Endothelial cell of umbilical vein (primary cell): ENCODE measurements at regions not wholly inside any gene's neighbourhood (a gene's known extent, or its start where the extent isn't known, plus 50 kb on each side); places are given as distances from the start of the nearest gene placed in this dataset.

Experiments
- BruUV-seq: library from RNA; stranded (reverse); fragments of 400-500 nt; replicated peaks from 2 replicates; lab custom pipeline; 2021; lab: Mats Ljungman, UMichigan
- CTCF ChIA-PET: fragments of 300-600, 350-600 bp; sonication (Branson Sonifier 250); formaldehyde crosslinking; loops from one replicate; lab custom pipeline; 2021; ENCODE audit warnings: antibody characterized with exemption, inconsistent platforms; lab: Charles Lee
- POLR2A ChIA-PET: fragments of 300-600, 350-600 bp; sonication (Branson Sonifier 250); formaldehyde crosslinking; loops from one replicate; lab custom pipeline; 2021; ENCODE audit warnings: antibody characterized with exemption, inconsistent platforms; lab: Charles Lee
- DNase-seq: peaks from one replicate; pipeline ENCODE4 v3.0.0-alpha.2; 2011; ENCODE audit warnings: low read depth, low spot score
- FAIRE-seq: peaks from 2 replicates; lab custom pipeline; 2011; peaks lifted over from hg19 to GRCh38; lab: Jason Lieb, UNC
- H2AFZ ChIP-seq: 2 replicates; pipeline ENCODE4 v1.6.0; 2012; ENCODE audit warnings: low read depth, low read length, control low read depth, inconsistent platforms
- H3K27ac ChIP-seq: 2 replicates; pipeline ENCODE4 v1.5.1; 2011; ENCODE audit warnings: low read depth, mild to moderate bottlenecking, control low read depth, low read length, moderate library complexity; ENCODE audit not compliant: insufficient read depth
- H3K27me3 ChIP-seq, 2 experiments: 2 replicates each; pipeline versions ENCODE4 v1.6.0 to v1.6.1; 2011; ENCODE audit warnings: low read length in 2 of 2, mixed read lengths in 1 of 2; ENCODE audit not compliant: control insufficient read depth in 2 of 2, insufficient read depth in 2 of 2
- H3K36me3 ChIP-seq, 2 experiments: 2 replicates in 1 of 2; 3 replicates in 1 of 2; pipeline ENCODE4 v1.5.1; 2011; ENCODE audit warnings: low read length in 2 of 2, mild to moderate bottlenecking in 1 of 2, moderate library complexity in 1 of 2; ENCODE audit not compliant: control insufficient read depth in 2 of 2, insufficient read depth in 2 of 2; ENCODE audit errors: extremely low read depth in 1 of 2
- H3K4me1 ChIP-seq: 3 replicates; pipeline ENCODE4 v1.5.1; 2011; ENCODE audit warnings: mild to moderate bottlenecking, low read length; ENCODE audit not compliant: control insufficient read depth, insufficient read depth; ENCODE audit errors: extremely low read depth
- H3K4me2 ChIP-seq: 2 replicates; pipeline ENCODE4 v1.6.1; 2011; ENCODE audit warnings: low read length, control low read depth, mixed read lengths; ENCODE audit not compliant: insufficient read depth
- H3K4me3 ChIP-seq, 3 experiments: fragments of 200-600 bp in 1 of 3; sonication (generic), shearing (Covaris generic) in 1 of 3; replicated peaks in 1 of 3; 2 replicates each; pipeline ENCODE4 v1.5.1; 2011 to 2016; ENCODE audit warnings: control low read depth in 3 of 3, low read length in 3 of 3, mild to moderate bottlenecking in 2 of 3, inconsistent platforms in 1 of 3, low read depth in 1 of 3, moderate library complexity in 1 of 3; ENCODE audit not compliant: insufficient read depth in 1 of 3
- H3K79me2 ChIP-seq: 2 replicates; pipeline ENCODE4 v1.6.0; 2012; ENCODE audit warnings: low read length, inconsistent platforms; ENCODE audit not compliant: control insufficient read depth, insufficient read depth
- H3K9ac ChIP-seq: replicated peaks from 2 replicates; pipeline ENCODE3; 2011; ENCODE audit warnings: low read length, control low read depth; ENCODE audit not compliant: insufficient read depth; ENCODE audit errors: extremely low read depth
- H3K9me1 ChIP-seq: replicated peaks from 3 replicates; pipeline ENCODE4 v1.6.0; 2011; ENCODE audit warnings: mild to moderate bottlenecking, low read length; ENCODE audit not compliant: control insufficient read depth, insufficient read depth; ENCODE audit errors: extremely low read depth
- H3K9me3 ChIP-seq: replicated peaks from 2 replicates; pipeline ENCODE4 v1.5.1; 2012; ENCODE audit warnings: low read length, inconsistent platforms; ENCODE audit not compliant: control insufficient read depth, insufficient read depth
- H4K20me1 ChIP-seq: replicated peaks from 2 replicates; pipeline ENCODE3; 2011; ENCODE audit warnings: mild to moderate bottlenecking, low read length; ENCODE audit not compliant: control insufficient read depth, insufficient read depth; ENCODE audit errors: extremely low read depth
- EZH2 ChIP-seq: IDR thresholded peaks from 2 replicates; pipeline ENCODE4 v1.6.1; 2012; ENCODE audit warnings: borderline replicate concordance, low read depth, mild to moderate bottlenecking, moderate library complexity, low read length, inconsistent platforms; ENCODE audit not compliant: severe bottlenecking
- FOS ChIP-seq: IDR thresholded peaks from 2 replicates; pipeline ENCODE4 v1.6.1; 2011; ENCODE audit warnings: mild to moderate bottlenecking, low read length, moderate library complexity, borderline replicate concordance; ENCODE audit not compliant: insufficient read depth
- JUN ChIP-seq: IDR thresholded peaks from 2 replicates; pipeline ENCODE4 v1.6.1; 2011; ENCODE audit warnings: borderline replicate concordance, low read depth; ENCODE audit not compliant: insufficient read length, insufficient read depth
- POLR2A ChIP-seq: IDR thresholded peaks from 2 replicates; pipeline ENCODE4 v1.6.1; 2012; ENCODE audit warnings: low read depth, mild to moderate bottlenecking, control low read depth, low read length
- POLR2AphosphoS5 ChIP-seq: IDR thresholded peaks from 2 replicates; pipeline ENCODE4 v1.6.1; 2012; ENCODE audit warnings: low read depth, mild to moderate bottlenecking, control low read depth, low read length, moderate library complexity; ENCODE audit not compliant: insufficient read depth
- dilution Hi-C: fragments of 300-500 bp; cut with MboI; formaldehyde crosslinking; loops from one replicate; pipeline ENCODE4 v1.15.0; 2019; ENCODE audit warnings: low sequenced_read_pairs; ENCODE audit not compliant: extremely low pct_ligation_motif_present
- intact Hi-C: fragments of 100-400 bp; cut with micrococcal nuclease; formaldehyde crosslinking; loops from one replicate; pipeline ENCODE4 v1.10.0; 2022
- TF ChIP-seq, protein P1 (sequence below): IDR thresholded peaks from 2 replicates; pipeline ENCODE4 v1.6.1; 2011; ENCODE audit not compliant: insufficient read depth, insufficient read length
- TF ChIP-seq, protein P2 (sequence below), 2 donors: IDR thresholded peaks; 1 replicate in 1 of 2; 2 replicates in 1 of 2; pipeline ENCODE4 v1.5.1; 2011; ENCODE audit warnings: low read length in 2 of 2, mild to moderate bottlenecking in 2 of 2, moderate library complexity in 2 of 2, control low read depth in 1 of 2, inconsistent platforms in 1 of 2, low read depth in 1 of 2; ENCODE audit not compliant: insufficient read depth in 1 of 2; ENCODE audit errors: extremely low read depth in 1 of 2

DNA sequence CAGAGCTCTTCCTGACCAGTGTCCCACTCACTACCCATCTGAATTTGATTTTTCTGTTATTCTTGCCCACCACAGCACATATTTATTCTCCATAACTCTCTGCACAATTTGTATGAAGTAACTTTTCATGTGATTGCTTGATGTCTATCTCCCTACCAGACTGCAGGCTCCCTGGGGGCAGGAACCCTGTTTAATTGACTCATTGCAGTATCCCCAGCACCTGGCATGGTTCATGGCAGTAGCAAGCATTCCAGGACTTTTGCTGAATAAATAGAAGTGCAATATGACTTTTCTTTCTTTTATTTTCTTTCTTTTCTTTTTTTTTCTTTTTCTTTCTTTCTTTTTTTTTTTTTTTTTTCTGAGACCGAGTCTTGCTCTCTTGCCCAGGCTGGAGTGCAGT, 88.7 kb upstream of the XPO1 start:
- BruUV-seq, result no TSS peak
- intact Hi-C loops (no loop called here), dilution Hi-C loops (no loop called here)
- FAIRE-seq, result no peak
- no peaks in the 10 kb centered on the region for H3K27me3 ChIP-seq
- no peaks in the 10 kb centered on the region for H3K4me1 ChIP-seq
- ChIA-PET POLR2A (no interaction called here), CTCF (interaction anchor here (0.6 to 1.7 kb wide), 3 partner anchors 9 to 156 kb away, joined by 3 to 4 read pairs (median 3); no protein-coding TSS in a partner anchor)
- no peak overlapping the region for H3K9ac ChIP-seq
- no peaks in the 10 kb centered on the region for H3K79me2 ChIP-seq
- no peaks in the 10 kb centered on the region for H4K20me1 ChIP-seq
- H3K4me3 ChIP-seq, result no peak overlapping the region
- H3K27ac ChIP-seq, result no peak overlapping the region
- H3K36me3 ChIP-seq, result no peaks in the 10 kb centered on the region
- no peak overlapping the region for H3K4me2 ChIP-seq
- no peaks in the 10 kb centered on the region for H3K9me3 ChIP-seq
- H3K9me1 ChIP-seq, result no peaks in the 10 kb centered on the region
- TF ChIP-seq, protein P1, sequence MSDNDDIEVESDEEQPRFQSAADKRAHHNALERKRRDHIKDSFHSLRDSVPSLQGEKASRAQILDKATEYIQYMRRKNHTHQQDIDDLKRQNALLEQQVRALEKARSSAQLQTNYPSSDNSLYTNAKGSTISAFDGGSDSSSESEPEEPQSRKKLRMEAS, result no peak
- TF ChIP-seq POLR2A (no peak), EZH2 (no peak), JUN (no peak), POLR2AphosphoS5 (no peak)
- TF ChIP-seq, protein P2, sequence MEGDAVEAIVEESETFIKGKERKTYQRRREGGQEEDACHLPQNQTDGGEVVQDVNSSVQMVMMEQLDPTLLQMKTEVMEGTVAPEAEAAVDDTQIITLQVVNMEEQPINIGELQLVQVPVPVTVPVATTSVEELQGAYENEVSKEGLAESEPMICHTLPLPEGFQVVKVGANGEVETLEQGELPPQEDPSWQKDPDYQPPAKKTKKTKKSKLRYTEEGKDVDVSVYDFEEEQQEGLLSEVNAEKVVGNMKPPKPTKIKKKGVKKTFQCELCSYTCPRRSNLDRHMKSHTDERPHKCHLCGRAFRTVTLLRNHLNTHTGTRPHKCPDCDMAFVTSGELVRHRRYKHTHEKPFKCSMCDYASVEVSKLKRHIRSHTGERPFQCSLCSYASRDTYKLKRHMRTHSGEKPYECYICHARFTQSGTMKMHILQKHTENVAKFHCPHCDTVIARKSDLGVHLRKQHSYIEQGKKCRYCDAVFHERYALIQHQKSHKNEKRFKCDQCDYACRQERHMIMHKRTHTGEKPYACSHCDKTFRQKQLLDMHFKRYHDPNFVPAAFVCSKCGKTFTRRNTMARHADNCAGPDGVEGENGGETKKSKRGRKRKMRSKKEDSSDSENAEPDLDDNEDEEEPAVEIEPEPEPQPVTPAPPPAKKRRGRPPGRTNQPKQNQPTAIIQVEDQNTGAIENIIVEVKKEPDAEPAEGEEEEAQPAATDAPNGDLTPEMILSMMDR (IDR thresholded peaks at IDR 0.05; ENCODE audit: extremely low read depth in 1 of 2, insufficient read depth in 1 of 2, low read depth in 1 of 2, low read length in 2 of 2), result no peak
- H2AFZ ChIP-seq, result no peak overlapping the region
- DNase-seq, result no peak

DNA sequence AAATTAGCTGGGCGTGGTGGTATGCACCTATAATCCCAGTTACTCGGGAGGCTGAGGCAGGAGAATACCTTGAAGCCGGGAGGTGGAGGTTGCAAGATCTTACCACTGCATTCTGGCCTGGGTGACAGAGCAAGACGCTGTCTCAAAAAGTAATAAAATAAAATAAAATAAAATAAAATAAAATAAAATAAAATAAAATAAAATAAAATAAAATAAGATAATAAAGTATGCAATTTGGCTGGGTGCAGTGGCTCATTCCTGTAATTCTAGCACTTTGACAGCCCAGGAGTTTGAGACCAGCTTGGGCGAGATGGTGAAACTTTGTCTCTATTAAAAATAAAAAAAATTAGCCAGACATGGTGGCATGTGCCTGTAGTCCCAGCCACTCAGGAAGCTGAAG, 85.6 kb upstream of the XPO1 start:
- no peaks in the 10 kb centered on the region for H3K36me3 ChIP-seq
- H3K27ac ChIP-seq, result no peak overlapping the region
- no peak for DNase-seq
- no peak for FAIRE-seq
- H3K9me3 ChIP-seq, result no peaks in the 10 kb centered on the region
- H3K79me2 ChIP-seq, result no peaks in the 10 kb centered on the region
- dilution Hi-C loops, result no loop called here
- no peaks in the 10 kb centered on the region for H4K20me1 ChIP-seq
- no peaks in the 10 kb centered on the region for H3K4me1 ChIP-seq
- POLR2A ChIA-PET, result no interaction called here
- no TSS peak for BruUV-seq
- H3K27me3 ChIP-seq, result no peaks in the 10 kb centered on the region
- no peak overlapping the region for H3K4me3 ChIP-seq
- intact Hi-C loops, result no loop called here
- no peak overlapping the region for H3K9ac ChIP-seq
- no peak overlapping the region for H2AFZ ChIP-seq
- no peak overlapping the region for H3K4me2 ChIP-seq
- CTCF ChIA-PET, result interaction anchor here (1.6 kb wide), 1 partner anchor 10 kb away, joined by 4 read pairs; no protein-coding TSS in a partner anchor
- TF ChIP-seq, protein P1, result no peak
- no peak for TF ChIP-seq FOS
- H3K9me1 ChIP-seq, result no peaks in the 10 kb centered on the region
